ENCODE measurements at regions not wholly inside any gene's neighbourhood (a gene's known extent, or its start where the extent isn't known, plus 50 kb on each side); places are given as distances from the start of the nearest gene placed in this dataset.
"Not testable (repeated sequence)": the region's sequence is repeated elsewhere in the genome, so short reads cannot be mapped to it uniquely, and the experiment has no call there.

GRCh38 chr12:88715673-88716072 is 135.4 kb upstream of the KITLG start:
- intact Hi-C loops (cut with micrococcal nuclease): no loop called here
- no peak overlapping the region for H3K4me3 ChIP-seq (ENCODE audit: low read length)
- H3K27me3 ChIP-seq (ENCODE audit: low read length): no peaks in the 10 kb centered on the region
- TF ChIP-seq EZH2 (IDR thresholded peaks at IDR 0.05; ENCODE audit: low read length, unreplicated experiment) (no peak), EZH2phosphoT487 (IDR thresholded peaks at IDR 0.05; ENCODE audit: borderline replicate concordance, low read length) (no peak)
- TF ChIP-seq, protein P1, sequence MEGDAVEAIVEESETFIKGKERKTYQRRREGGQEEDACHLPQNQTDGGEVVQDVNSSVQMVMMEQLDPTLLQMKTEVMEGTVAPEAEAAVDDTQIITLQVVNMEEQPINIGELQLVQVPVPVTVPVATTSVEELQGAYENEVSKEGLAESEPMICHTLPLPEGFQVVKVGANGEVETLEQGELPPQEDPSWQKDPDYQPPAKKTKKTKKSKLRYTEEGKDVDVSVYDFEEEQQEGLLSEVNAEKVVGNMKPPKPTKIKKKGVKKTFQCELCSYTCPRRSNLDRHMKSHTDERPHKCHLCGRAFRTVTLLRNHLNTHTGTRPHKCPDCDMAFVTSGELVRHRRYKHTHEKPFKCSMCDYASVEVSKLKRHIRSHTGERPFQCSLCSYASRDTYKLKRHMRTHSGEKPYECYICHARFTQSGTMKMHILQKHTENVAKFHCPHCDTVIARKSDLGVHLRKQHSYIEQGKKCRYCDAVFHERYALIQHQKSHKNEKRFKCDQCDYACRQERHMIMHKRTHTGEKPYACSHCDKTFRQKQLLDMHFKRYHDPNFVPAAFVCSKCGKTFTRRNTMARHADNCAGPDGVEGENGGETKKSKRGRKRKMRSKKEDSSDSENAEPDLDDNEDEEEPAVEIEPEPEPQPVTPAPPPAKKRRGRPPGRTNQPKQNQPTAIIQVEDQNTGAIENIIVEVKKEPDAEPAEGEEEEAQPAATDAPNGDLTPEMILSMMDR (conservative IDR thresholded peaks at IDR 0.05; ENCODE audit: low read depth, low read length): no peak
- H3K4me2 ChIP-seq (ENCODE audit: low read length): no peak overlapping the region
- DNase-seq (no peak), ATAC-seq (no peak)
- no peaks in the 10 kb centered on the region for H3K9me2 ChIP-seq (replicated peaks; ENCODE audit: low read length)
- H3K36me3 ChIP-seq (ENCODE audit: low read depth, low read length): no peaks in the 10 kb centered on the region
- H4K20me1 ChIP-seq (ENCODE audit: low read length): no peaks in the 10 kb centered on the region
- ChIA-PET POLR2A (ENCODE audit: unreplicated experiment) (no interaction called here), CTCF (no interaction called here)
- no TSS peak for BruUV-seq (replicated peaks)
- H3F3A ChIP-seq (ENCODE audit: low read length, unreplicated experiment): no peaks in the 10 kb centered on the region
- H3K9me3 ChIP-seq (ENCODE audit: low read length): no peaks in the 10 kb centered on the region
- H3K79me2 ChIP-seq (ENCODE audit: low read length): no peaks in the 10 kb centered on the region
- no peak overlapping the region for H3K9ac ChIP-seq (ENCODE audit: low read length)
- no peak overlapping the region for H2AFZ ChIP-seq (ENCODE audit: low read length)
- H3K27ac ChIP-seq (ENCODE audit: low read length): no peak overlapping the region
- H3K4me1 ChIP-seq (ENCODE audit: insufficient read depth, low read length): no peaks in the 10 kb centered on the region

- intact Hi-C loops (cut with micrococcal nuclease); H4K20me1 ChIP-seq (ENCODE audit: low read length); ATAC-seq; DNase-seq; H3K27me3 ChIP-seq (ENCODE audit: low read length); H3K4me3 ChIP-seq (ENCODE audit: low read length); H3K4me1 ChIP-seq (ENCODE audit: insufficient read depth, low read length); POLR2A ChIA-PET (ENCODE audit: unreplicated experiment); H3K9me3 ChIP-seq (ENCODE audit: low read length); H2AFZ ChIP-seq (ENCODE audit: low read length); H3K79me2 ChIP-seq (ENCODE audit: low read length); H3K9me2 ChIP-seq (replicated peaks; ENCODE audit: low read length); BruUV-seq (replicated peaks); H3K27ac ChIP-seq (ENCODE audit: low read length); H3K9ac ChIP-seq (ENCODE audit: low read length); H3F3A ChIP-seq (ENCODE audit: low read length, unreplicated experiment); CTCF ChIA-PET; H3K4me2 ChIP-seq (ENCODE audit: low read length); H3K36me3 ChIP-seq (ENCODE audit: low read depth, low read length): not testable (repeated sequence)
Measured at GRCh38 chr12:88714263-88714882, 134.1 kb upstream of the KITLG start.

- H3K4me2 ChIP-seq (ENCODE audit: low read length): no peak overlapping the region
- TF ChIP-seq EZH2 (IDR thresholded peaks at IDR 0.05; ENCODE audit: low read length, unreplicated experiment) (no peak), EZH2phosphoT487 (IDR thresholded peaks at IDR 0.05; ENCODE audit: borderline replicate concordance, low read length) (no peak)
- TF ChIP-seq, protein P1 (conservative IDR thresholded peaks at IDR 0.05; ENCODE audit: low read depth, low read length): no peak
- ChIA-PET POLR2A (ENCODE audit: unreplicated experiment) (no interaction called here), CTCF (no interaction called here)
- no peak overlapping the region for H3K27ac ChIP-seq (ENCODE audit: low read length)
- no peaks in the 10 kb centered on the region for H3K9me3 ChIP-seq (ENCODE audit: low read length)
- H3K79me2 ChIP-seq (ENCODE audit: low read length): no peaks in the 10 kb centered on the region
- peaks cover 7% of the 10 kb centered on the region; the same call in 1 of the 2 replicates for H3K4me1 ChIP-seq (ENCODE audit: insufficient read depth, low read length)
- BruUV-seq (replicated peaks): no TSS peak
- no peaks in the 10 kb centered on the region for H3K27me3 ChIP-seq (ENCODE audit: low read length)
- DNase-seq (no peak), ATAC-seq (no peak)
- H3F3A ChIP-seq (ENCODE audit: low read length, unreplicated experiment): no peaks in the 10 kb centered on the region
- no peaks in the 10 kb centered on the region for H3K9me2 ChIP-seq (replicated peaks; ENCODE audit: low read length)
- intact Hi-C loops (cut with micrococcal nuclease): no loop called here
- no peak overlapping the region for H3K9ac ChIP-seq (ENCODE audit: low read length)
- no peak overlapping the region for H3K4me3 ChIP-seq (ENCODE audit: low read length)
- H3K36me3 ChIP-seq (ENCODE audit: low read depth, low read length): no peaks in the 10 kb centered on the region
- no peaks in the 10 kb centered on the region for H4K20me1 ChIP-seq (ENCODE audit: low read length)
- H2AFZ ChIP-seq (ENCODE audit: low read length): no peak overlapping the region
Measured at GRCh38 chr12:88707800-88708199, 127.5 kb upstream of the KITLG start.
